Loucy (cell line): ENCODE measurements at regions not wholly inside any gene's neighbourhood (a gene's known extent, or its start where the extent isn't known, plus 50 kb on each side); places are given as distances from the start of the nearest gene placed in this dataset.

Experiments
- H2AFZ ChIP-seq: fragments of 200-600 bp; sonication (generic); 2 replicates; pipeline ENCODE4 v1.6.0; 2016; ENCODE audit warnings: antibody characterized with exemption, mild to moderate bottlenecking, low read length, moderate library complexity
- H3F3A ChIP-seq: fragments of 200-600 bp; 2 replicates; pipeline ENCODE4 v1.6.0; 2016; ENCODE audit warnings: antibody characterized with exemption, low read depth, mild to moderate bottlenecking
- H3K27me3 ChIP-seq: fragments of 200-600 bp; sonication (generic); 2 replicates; pipeline ENCODE4 v1.6.1; 2014; ENCODE audit warnings: low read length, mild to moderate bottlenecking; ENCODE audit not compliant: insufficient read depth, poor library complexity, severe bottlenecking
- H3K36me3 ChIP-seq: fragments of 200-600 bp; sonication (generic); 2 replicates; pipeline ENCODE4 v1.6.1; 2016; ENCODE audit warnings: low read length; ENCODE audit not compliant: insufficient read depth
- H3K4me1 ChIP-seq: fragments of 200-600 bp; sonication (generic); 2 replicates; pipeline ENCODE4 v1.5.1; 2014; ENCODE audit warnings: low read length, mild to moderate bottlenecking; ENCODE audit not compliant: insufficient read depth, poor library complexity, severe bottlenecking
- H3K4me2 ChIP-seq: fragments of 200-600 bp; sonication (generic); 2 replicates; pipeline ENCODE4 v1.6.0; 2014; ENCODE audit warnings: antibody characterized with exemption, low read length, low read depth, mild to moderate bottlenecking; ENCODE audit not compliant: poor library complexity, severe bottlenecking
- H3K4me3 ChIP-seq: fragments of 200-600 bp; sonication (generic); 2 replicates; pipeline ENCODE4 v1.5.1; 2014; ENCODE audit warnings: low read length, mild to moderate bottlenecking, mixed read lengths; ENCODE audit not compliant: poor library complexity, severe bottlenecking
- H3K79me2 ChIP-seq: fragments of 200-600 bp; sonication (generic); 2 replicates; pipeline ENCODE4 v1.6.1; 2014; ENCODE audit warnings: low read length; ENCODE audit not compliant: insufficient read depth
- H3K9ac ChIP-seq: fragments of 200-600 bp; sonication (generic); 2 replicates; pipeline ENCODE4 v1.6.0; 2014; ENCODE audit warnings: mild to moderate bottlenecking, low read depth, low read length, moderate library complexity; ENCODE audit not compliant: poor library complexity, severe bottlenecking
- H3K9me2 ChIP-seq: fragments of 200-600 bp; sonication (generic); replicated peaks from 2 replicates; pipeline ENCODE4 v1.6.1; 2016; ENCODE audit warnings: low read depth, low read length, mixed read lengths
- H3K9me3 ChIP-seq: fragments of 200-600 bp; sonication (generic); 2 replicates; pipeline ENCODE4 v1.6.1; 2014; ENCODE audit warnings: mild to moderate bottlenecking, antibody characterized with exemption, low read length, low read depth; ENCODE audit not compliant: insufficient read depth
- H4K20me1 ChIP-seq: fragments of 200-600 bp; sonication (generic); 2 replicates; pipeline ENCODE4 v1.6.0; 2014; ENCODE audit warnings: antibody characterized with exemption, low read length, mild to moderate bottlenecking; ENCODE audit not compliant: insufficient read depth, poor library complexity, severe bottlenecking
- CTCF ChIP-seq: fragments of 200-600 bp; sonication (generic); conservative IDR thresholded peaks from 2 replicates; pipeline ENCODE4 v1.5.1; 2014; ENCODE audit warnings: mild to moderate bottlenecking, antibody characterized with exemption, low read length
- EZH2phosphoT487 ChIP-seq: fragments of 200-600 bp; IDR thresholded peaks from 2 replicates; pipeline ENCODE4 v1.6.1; 2018; ENCODE audit warnings: antibody characterized with exemption, mild to moderate bottlenecking, moderate library complexity, borderline replicate concordance

DNA sequence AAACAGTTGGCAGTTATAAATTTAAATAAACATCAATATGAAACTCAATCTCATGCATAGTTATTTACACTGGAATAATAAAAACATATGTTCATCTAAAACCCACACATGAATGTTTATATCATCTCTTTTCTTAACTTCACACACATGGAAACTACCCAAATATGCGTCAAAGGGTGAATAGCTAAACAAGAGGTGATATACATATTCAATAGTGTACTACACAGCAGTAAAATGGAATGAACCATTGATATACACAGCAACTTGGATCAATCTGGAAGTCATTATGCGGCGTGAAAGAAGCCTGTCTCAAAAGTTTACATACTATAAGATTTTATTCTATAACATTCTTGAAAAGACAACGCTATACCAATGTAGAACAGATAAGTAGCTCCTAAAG, 282.5 kb upstream of the POM121L12 start:
- H3F3A ChIP-seq: no peaks in the 10 kb centered on the region
- no peaks in the 10 kb centered on the region for H3K4me1 ChIP-seq
- no peaks in the 10 kb centered on the region for H3K79me2 ChIP-seq
- H3K9ac ChIP-seq: no peak overlapping the region
- H3K9me2 ChIP-seq: no peaks in the 10 kb centered on the region
- H3K36me3 ChIP-seq: no peaks in the 10 kb centered on the region
- H3K4me3 ChIP-seq: no peak overlapping the region
- H3K9me3 ChIP-seq: no peaks in the 10 kb centered on the region
- H2AFZ ChIP-seq: no peak overlapping the region
- no peaks in the 10 kb centered on the region for H3K27me3 ChIP-seq
- no peak overlapping the region for H3K4me2 ChIP-seq
- no peak for TF ChIP-seq EZH2phosphoT487
- no peaks in the 10 kb centered on the region for H4K20me1 ChIP-seq

DNA sequence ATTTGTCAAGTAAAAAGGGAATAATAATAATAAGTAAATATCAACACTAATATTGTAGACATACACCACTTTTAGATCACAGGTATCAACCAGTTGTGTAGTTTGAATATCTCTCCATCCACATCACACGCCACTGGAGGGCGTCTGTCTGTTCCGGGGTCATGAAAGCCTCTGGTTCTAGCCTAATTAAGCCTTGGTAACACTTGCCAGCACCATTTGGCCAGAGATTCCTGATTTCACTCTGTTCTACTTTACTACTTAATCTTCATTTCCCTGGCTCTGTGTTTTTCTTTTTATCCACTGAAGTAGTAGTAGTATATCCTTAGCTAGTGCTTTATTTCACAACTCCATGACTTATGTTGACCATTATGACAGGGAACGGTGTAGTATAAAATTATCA, 285.6 kb upstream of the POM121L12 start:
- H3F3A ChIP-seq: no peaks in the 10 kb centered on the region
- H3K4me3 ChIP-seq: no peak overlapping the region
- no peaks in the 10 kb centered on the region for H3K79me2 ChIP-seq
- H3K4me1 ChIP-seq: no peaks in the 10 kb centered on the region
- no peaks in the 10 kb centered on the region for H3K9me2 ChIP-seq
- no peaks in the 10 kb centered on the region for H3K27me3 ChIP-seq
- H3K4me2 ChIP-seq: no peak overlapping the region
- no peak overlapping the region for H3K9ac ChIP-seq
- no peak overlapping the region for H2AFZ ChIP-seq
- H4K20me1 ChIP-seq: no peaks in the 10 kb centered on the region
- H3K36me3 ChIP-seq: no peaks in the 10 kb centered on the region
- no peak for TF ChIP-seq EZH2phosphoT487
- TF ChIP-seq CTCF: 0 out of 2 replicates have a peak, but pooled peaks have one; percentile 11
- 0 out of 2 replicates have a peak, but pooled peaks cover 3% of the 10 kb centered on the region for H3K9me3 ChIP-seq

GRCh38 chr7:52747817-52748216, 287.6 kb upstream of the POM121L12 start:
- no peaks in the 10 kb centered on the region for H4K20me1 ChIP-seq
- no peaks in the 10 kb centered on the region for H3K36me3 ChIP-seq
- TF ChIP-seq CTCF (no peak), EZH2phosphoT487 (no peak)
- H3K9me3 ChIP-seq: 0 out of 2 replicates have a peak, but pooled peaks cover 3% of the 10 kb centered on the region
- no peaks in the 10 kb centered on the region for H3K79me2 ChIP-seq
- H2AFZ ChIP-seq: no peak overlapping the region
- no peaks in the 10 kb centered on the region for H3F3A ChIP-seq
- H3K9ac ChIP-seq: no peak overlapping the region
- no peak overlapping the region for H3K4me2 ChIP-seq
- no peaks in the 10 kb centered on the region for H3K9me2 ChIP-seq
- H3K4me1 ChIP-seq: no peaks in the 10 kb centered on the region
- no peak overlapping the region for H3K4me3 ChIP-seq
- no peaks in the 10 kb centered on the region for H3K27me3 ChIP-seq

DNA sequence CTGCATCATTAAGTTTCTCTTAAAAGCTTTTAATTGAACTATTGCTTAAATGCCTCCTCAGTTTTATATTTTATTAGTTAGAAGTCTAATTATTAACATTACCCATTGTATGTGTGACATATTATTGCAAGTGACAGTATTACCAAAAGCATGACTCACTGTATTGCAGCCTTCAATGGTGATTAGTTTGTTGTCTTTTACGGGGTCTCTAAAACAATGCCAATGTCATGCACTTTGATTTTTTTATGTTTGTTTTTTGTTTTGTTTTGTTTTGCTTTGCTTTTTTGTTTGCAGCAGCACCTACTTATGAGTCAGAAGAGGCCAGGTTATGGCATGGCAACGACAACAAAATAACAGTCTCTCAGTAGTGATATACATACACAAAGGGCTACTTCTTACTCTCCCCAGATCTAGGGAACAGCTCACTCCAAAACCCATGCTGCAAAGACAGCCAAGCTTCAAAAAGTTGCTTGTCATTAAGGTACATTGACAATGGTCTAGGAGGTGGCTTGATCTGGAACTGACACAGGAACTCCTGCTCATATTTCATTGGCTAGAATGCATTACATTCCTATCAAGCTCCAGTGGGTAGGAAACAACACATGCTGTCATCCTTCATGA, 293.7 kb upstream of the POM121L12 start:
- Histone ChIP-seq H3K4me2 (no peak overlapping the region), H4K20me1 (no peaks in the 10 kb centered on the region), H3K4me3 (no peak overlapping the region), H3K9ac (no peak overlapping the region), H3K79me2 (no peaks in the 10 kb centered on the region), H2AFZ (no peak overlapping the region), H3K9me3 (0 out of 2 replicates have a peak, but pooled peaks cover 3% of the 10 kb centered on the region), H3K9me2 (no peaks in the 10 kb centered on the region), H3K4me1 (no peaks in the 10 kb centered on the region), H3F3A (no peaks in the 10 kb centered on the region), H3K36me3 (no peaks in the 10 kb centered on the region), H3K27me3 (no peaks in the 10 kb centered on the region)
- no peak for TF ChIP-seq EZH2phosphoT487
- no peak for TF ChIP-seq CTCF
